ENCODE measurements at regions not wholly inside any gene's neighbourhood (a gene's known extent, or its start where the extent isn't known, plus 50 kb on each side); places are given as distances from the start of the nearest gene placed in this dataset.
A peak's percentile ranks its signal among the peaks of the same experiment; 100 is the strongest.

DNA sequence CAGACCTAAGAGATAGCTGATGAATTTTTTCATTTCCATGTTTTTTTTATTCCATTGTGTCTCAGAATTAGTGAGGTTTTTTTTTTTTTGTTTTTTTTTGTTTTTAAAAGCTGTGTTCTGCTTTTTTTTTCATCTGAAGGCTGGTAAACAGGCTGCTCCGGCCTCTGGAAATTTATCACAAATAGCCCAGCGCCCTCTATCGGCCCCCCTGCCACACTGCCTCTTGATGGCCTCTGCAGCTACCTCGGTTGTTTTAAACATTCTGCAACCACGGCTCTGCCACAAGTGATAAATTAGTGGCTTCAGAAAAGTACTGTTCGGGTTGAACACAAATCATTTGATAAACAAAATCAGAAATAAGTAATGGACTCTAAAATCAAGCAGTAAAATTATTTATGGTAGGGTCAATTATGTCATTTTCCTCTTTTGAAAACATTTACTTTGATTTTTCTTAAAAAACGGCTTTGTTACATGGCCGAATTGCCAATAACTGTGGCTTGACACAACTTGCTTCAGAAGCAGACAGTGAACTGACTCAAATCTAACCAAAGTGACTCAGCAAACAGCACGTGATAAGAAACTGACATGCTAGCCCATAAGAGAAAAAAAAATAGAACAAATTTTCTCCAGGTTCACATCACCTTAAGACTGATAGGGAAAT, 87.8 kb downstream of the RSL24D1 start:
- 0% methylated on average over 2 of the region's 9 CpGs for WGBS (ENCODE audit: insufficient coverage)
- Mint-ChIP-seq H3K9me3 (no peaks in the 10 kb centered on the region), H3K27me3 (peaks cover 0 to 5% of the 10 kb centered on the region in 2 donors), H3K36me3 (no peaks in the 10 kb centered on the region), H3K27ac (no peak overlapping the region), H3K4me3 (no peak overlapping the region), H3K4me1 (no peaks in the 10 kb centered on the region)
- ATAC-seq (replicated peaks in 1 of 4) (no peak), DNase-seq (peak in 29 of 35 experiments; percentile 6 to 51 (median 27))
- Histone ChIP-seq H3K4me1 (ENCODE audit: control insufficient read depth in 1 of 2, extremely low read depth in 1 of 2, insufficient read depth in 2 of 2, low read length in 2 of 2) (no peaks in the 10 kb centered on the region), H3K9me3 (no peaks in the 10 kb centered on the region), H3K4me3 (ENCODE audit: control insufficient read depth in 1 of 2, extremely low read depth in 1 of 2, low read length in 1 of 2) (no peak overlapping the region), H3K27me3 (replicated peaks in 1 of 2; ENCODE audit: control insufficient read depth in 2 of 2, extremely low read depth in 1 of 2, insufficient read depth in 2 of 2, low read length in 1 of 2) (peaks cover 0 to 8% of the 10 kb centered on the region in 2 experiments), H3K36me3 (ENCODE audit: control insufficient read depth in 2 of 2, extremely low read depth in 1 of 2, insufficient read depth in 1 of 2, low read length in 1 of 2) (no peaks in the 10 kb centered on the region), H3K27ac (ENCODE audit: low read length) (no peak overlapping the region)
- ChIA-PET POLR2A (no interaction called here), CTCF (interaction anchor here (0.6 kb wide), 2 partner anchors 233 to 1349 kb away, joined by 3 read pairs; partner anchors contain the start of gene WDR72 (in 1 of the 2))

DNA sequence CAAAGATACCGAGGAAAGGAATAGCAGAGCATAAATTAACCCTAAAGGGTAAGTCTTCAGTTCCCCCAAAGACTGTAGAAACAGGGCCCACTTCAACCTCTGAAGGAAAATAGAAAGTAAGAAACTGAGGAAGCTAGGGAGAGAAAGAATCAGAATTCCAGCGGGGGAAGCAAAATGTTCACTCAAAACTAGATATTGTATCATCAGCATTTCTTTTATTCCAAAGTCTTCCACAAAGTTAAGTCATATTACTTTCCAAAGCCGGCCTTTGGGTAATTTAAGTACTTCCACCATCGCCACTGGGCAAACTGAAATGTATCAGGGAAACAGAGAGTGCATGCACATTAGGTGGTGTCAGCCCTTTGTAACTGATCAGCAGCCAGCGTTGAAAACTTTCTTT, 88.3 kb downstream of the RSL24D1 start:
- no peaks in the 10 kb centered on the region for H3K36me3 ChIP-seq (ENCODE audit: control insufficient read depth in 2 of 2, extremely low read depth in 1 of 2, insufficient read depth in 1 of 2, low read length in 1 of 2)

DNA sequence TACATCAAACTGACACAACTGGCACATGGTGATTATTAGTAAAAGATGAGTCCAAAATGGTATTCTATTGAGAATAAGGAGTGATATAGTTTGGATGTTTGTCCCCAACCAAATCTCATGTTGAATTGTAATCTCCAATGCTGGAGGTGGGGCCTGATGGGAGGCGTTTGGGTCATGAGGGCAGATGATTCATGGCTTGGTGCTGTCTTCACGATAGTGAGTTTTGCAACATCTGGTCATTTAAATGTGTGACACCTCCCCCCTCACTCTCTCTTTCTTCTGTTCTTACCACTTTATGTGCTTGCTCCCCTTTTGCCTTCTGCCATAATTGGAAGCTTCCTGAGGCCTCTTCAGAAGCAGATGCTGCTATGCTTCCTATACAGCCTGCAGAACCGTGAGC, 90.6 kb downstream of the RSL24D1 start:
- no peak overlapping the region for H3K27ac Mint-ChIP-seq
- peaks cover 3 to 13% of the 10 kb centered on the region in 2 donors for H3K27me3 Mint-ChIP-seq
- Histone ChIP-seq H3K27me3 (replicated peaks in 1 of 2; ENCODE audit: control insufficient read depth in 2 of 2, extremely low read depth in 1 of 2, insufficient read depth in 2 of 2, low read length in 1 of 2) (no peaks in the 10 kb centered on the region), H3K4me1 (ENCODE audit: control insufficient read depth in 1 of 2, extremely low read depth in 1 of 2, insufficient read depth in 2 of 2, low read length in 2 of 2) (no peaks in the 10 kb centered on the region), H3K27ac (ENCODE audit: low read length) (no peak overlapping the region), H3K9me3 (no peaks in the 10 kb centered on the region), H3K36me3 (ENCODE audit: control insufficient read depth in 2 of 2, extremely low read depth in 1 of 2, insufficient read depth in 1 of 2, low read length in 1 of 2) (no peaks in the 10 kb centered on the region), H3K4me3 (ENCODE audit: control insufficient read depth in 1 of 2, extremely low read depth in 1 of 2, low read length in 1 of 2) (no peak overlapping the region)
- ChIA-PET POLR2A (no interaction called here), CTCF (no interaction called here)
- ATAC-seq (replicated peaks in 1 of 4) = no peak
- H3K9me3 Mint-ChIP-seq = no peaks in the 10 kb centered on the region
- no peaks in the 10 kb centered on the region for H3K36me3 Mint-ChIP-seq
- no peaks in the 10 kb centered on the region for H3K4me1 Mint-ChIP-seq
- no peak for DNase-seq
- no CpG with 5 or more reads among the region's 3 CpGs for WGBS (ENCODE audit: insufficient coverage)
- H3K4me3 Mint-ChIP-seq = no peak overlapping the region

More for the DNA sequence above, 88.3 kb downstream of the RSL24D1 start:
- Mint-ChIP-seq H3K27me3 (peaks cover 3 to 5% of the 10 kb centered on the region in 2 donors), H3K9me3 (no peaks in the 10 kb centered on the region), H3K27ac (no peak overlapping the region), H3K4me3 (no peak overlapping the region), H3K36me3 (no peaks in the 10 kb centered on the region), H3K4me1 (no peaks in the 10 kb centered on the region)
- H3K4me3 ChIP-seq (ENCODE audit: control insufficient read depth in 1 of 2, extremely low read depth in 1 of 2, low read length in 1 of 2) = no peak overlapping the region
- POLR2A ChIA-PET = no interaction called here
- no peak overlapping the region for H3K27ac ChIP-seq (ENCODE audit: low read length)
- ATAC-seq (replicated peaks in 1 of 4) (no peak), DNase-seq (no peak)
- H3K4me1 ChIP-seq (ENCODE audit: control insufficient read depth in 1 of 2, extremely low read depth in 1 of 2, insufficient read depth in 2 of 2, low read length in 2 of 2) = no peaks in the 10 kb centered on the region
- CTCF ChIA-PET = interaction anchor here (0.6 kb wide), 3 partner anchors 233 to 1349 kb away, joined by 3 to 4 read pairs (median 3); partner anchors contain the start of gene WDR72 (in 1 of the 2)
- WGBS (ENCODE audit: insufficient coverage) = 100% methylated on average over 1 of the region's 5 CpGs
- H3K27me3 ChIP-seq (replicated peaks in 1 of 2; ENCODE audit: control insufficient read depth in 2 of 2, extremely low read depth in 1 of 2, insufficient read depth in 2 of 2, low read length in 1 of 2) = peaks cover 0 to 8% of the 10 kb centered on the region in 2 experiments
- H3K9me3 ChIP-seq = no peaks in the 10 kb centered on the region

DNA sequence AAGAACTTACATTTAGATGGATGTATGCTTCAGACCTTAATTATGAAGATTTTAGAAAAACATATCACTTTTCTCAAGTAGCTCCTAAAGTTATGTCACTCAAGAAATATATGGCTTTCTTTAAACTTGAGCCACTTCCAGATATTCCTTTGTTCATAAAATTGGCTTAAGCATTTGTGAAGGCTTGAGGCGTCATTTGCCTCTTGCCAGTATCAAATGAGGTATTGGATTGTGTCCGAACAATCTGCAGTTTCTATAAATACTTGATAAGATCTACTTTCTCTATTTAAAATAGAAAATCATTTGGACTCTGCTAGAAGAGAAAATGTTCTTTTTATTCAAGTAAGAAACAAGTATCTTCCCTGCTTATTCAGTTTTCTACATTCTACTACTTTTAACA, 102.6 kb downstream of the RSL24D1 start:
- Mint-ChIP-seq H3K27me3 (peaks cover 9 to 12% of the 10 kb centered on the region in 2 donors), H3K27ac (no peak overlapping the region), H3K4me3 (no peak overlapping the region), H3K36me3 (no peaks in the 10 kb centered on the region), H3K9me3 (peaks cover 0 to 3% (median 0%) of the 10 kb centered on the region in 3 donors), H3K4me1 (no peaks in the 10 kb centered on the region)
- Histone ChIP-seq H3K9me3 (no peaks in the 10 kb centered on the region), H3K27ac (ENCODE audit: low read length) (no peak overlapping the region), H3K4me3 (ENCODE audit: control insufficient read depth in 1 of 2, extremely low read depth in 1 of 2, low read length in 1 of 2) (no peak overlapping the region), H3K27me3 (replicated peaks in 1 of 2; ENCODE audit: control insufficient read depth in 2 of 2, extremely low read depth in 1 of 2, insufficient read depth in 2 of 2, low read length in 1 of 2) (peaks cover 0 to 7% of the 10 kb centered on the region in 2 experiments), H3K4me1 (ENCODE audit: control insufficient read depth in 1 of 2, extremely low read depth in 1 of 2, insufficient read depth in 2 of 2, low read length in 2 of 2) (no peaks in the 10 kb centered on the region), H3K36me3 (ENCODE audit: control insufficient read depth in 2 of 2, extremely low read depth in 1 of 2, insufficient read depth in 1 of 2, low read length in 1 of 2) (no peaks in the 10 kb centered on the region)
- DNase-seq = no peak
- ATAC-seq (replicated peaks in 1 of 4) = no peak
- CTCF ChIA-PET = no interaction called here
- POLR2A ChIA-PET = no interaction called here
- no CpG with 5 or more reads among the region's 2 CpGs for WGBS (ENCODE audit: insufficient coverage)

DNA sequence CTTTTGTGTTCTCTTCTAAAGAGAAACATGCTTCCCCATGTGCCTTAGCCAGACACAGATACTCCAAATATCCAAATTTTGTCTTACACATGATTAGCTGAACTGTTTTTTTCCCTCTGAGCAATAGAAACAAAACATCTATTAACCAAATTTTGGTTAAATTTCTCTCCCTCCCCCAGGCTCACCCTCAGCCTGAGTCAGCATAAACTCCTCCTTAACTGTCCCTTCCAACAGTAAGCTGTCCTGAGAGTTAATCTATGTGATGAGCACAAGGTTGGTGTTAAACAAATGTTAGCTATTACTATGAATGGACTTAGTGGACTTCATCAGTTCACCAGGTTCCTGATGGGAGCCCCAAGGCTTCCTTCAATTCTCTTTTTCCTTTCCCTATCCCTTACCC, 108.5 kb downstream of the RSL24D1 start:
- H3K4me1 Mint-ChIP-seq = no peaks in the 10 kb centered on the region
- ChIA-PET POLR2A (no interaction called here), CTCF (no interaction called here)
- H3K4me3 ChIP-seq (ENCODE audit: control insufficient read depth in 1 of 2, extremely low read depth in 1 of 2, low read length in 1 of 2) = no peak overlapping the region
- no peaks in the 10 kb centered on the region for H3K9me3 ChIP-seq
- DNase-seq = no peak
- H3K27me3 ChIP-seq (replicated peaks in 1 of 2; ENCODE audit: control insufficient read depth in 2 of 2, extremely low read depth in 1 of 2, insufficient read depth in 2 of 2, low read length in 1 of 2) = peaks cover 0 to 6% of the 10 kb centered on the region in 2 experiments
- peaks cover 0 to 4% (median 3%) of the 10 kb centered on the region in 3 donors for H3K9me3 Mint-ChIP-seq
- H3K4me3 Mint-ChIP-seq = no peak overlapping the region
- H3K36me3 ChIP-seq (ENCODE audit: control insufficient read depth in 2 of 2, extremely low read depth in 1 of 2, insufficient read depth in 1 of 2, low read length in 1 of 2) = no peaks in the 10 kb centered on the region
- H3K4me1 ChIP-seq (ENCODE audit: control insufficient read depth in 1 of 2, extremely low read depth in 1 of 2, insufficient read depth in 2 of 2, low read length in 2 of 2) = no peaks in the 10 kb centered on the region
- no peak overlapping the region for H3K27ac ChIP-seq (ENCODE audit: low read length)
- H3K36me3 Mint-ChIP-seq = no peaks in the 10 kb centered on the region
- no peak overlapping the region for H3K27ac Mint-ChIP-seq
- ATAC-seq (replicated peaks in 1 of 4) = no peak
- peaks cover 7 to 18% of the 10 kb centered on the region in 2 donors for H3K27me3 Mint-ChIP-seq

DNA sequence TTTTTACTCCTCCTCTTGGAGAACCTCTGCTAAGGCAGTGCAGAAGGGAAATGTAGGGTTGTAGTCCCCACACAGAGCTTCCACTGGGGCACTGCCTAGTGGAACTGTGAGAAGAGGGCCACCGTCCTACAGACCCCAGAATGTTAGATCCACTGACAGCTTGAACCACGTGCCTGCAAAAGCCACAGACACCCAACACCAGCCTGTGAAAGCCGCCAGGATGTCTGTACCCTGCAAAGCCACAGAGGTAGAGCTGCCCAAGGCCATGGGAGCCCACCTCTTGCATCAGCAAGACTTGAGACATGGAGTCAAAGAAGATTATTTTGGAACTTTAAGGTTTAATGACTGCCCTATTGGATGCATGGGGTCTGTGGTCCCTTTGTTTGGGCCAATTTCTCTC, 112.1 kb downstream of the RSL24D1 start:
- H3K9me3 Mint-ChIP-seq = peaks cover 0 to 4% (median 3%) of the 10 kb centered on the region in 3 donors
- no peaks in the 10 kb centered on the region for H3K36me3 ChIP-seq (ENCODE audit: control insufficient read depth in 2 of 2, extremely low read depth in 1 of 2, insufficient read depth in 1 of 2, low read length in 1 of 2)
- H3K4me3 Mint-ChIP-seq = no peak overlapping the region
- no peak for DNase-seq
- H3K4me1 ChIP-seq (ENCODE audit: control insufficient read depth in 1 of 2, extremely low read depth in 1 of 2, insufficient read depth in 2 of 2, low read length in 2 of 2) = no peaks in the 10 kb centered on the region
- CTCF ChIA-PET = no interaction called here
- WGBS (ENCODE audit: insufficient coverage) = no CpG with 5 or more reads among the region's 3 CpGs
- H3K27ac Mint-ChIP-seq = no peak overlapping the region
- H3K4me3 ChIP-seq (ENCODE audit: control insufficient read depth in 1 of 2, extremely low read depth in 1 of 2, low read length in 1 of 2) = no peak overlapping the region
- no peak for ATAC-seq (replicated peaks in 1 of 4)
- H3K27me3 Mint-ChIP-seq = peaks cover 2 to 9% of the 10 kb centered on the region in 2 donors
- peaks cover 0 to 2% of the 10 kb centered on the region in 2 experiments for H3K27me3 ChIP-seq (replicated peaks in 1 of 2; ENCODE audit: control insufficient read depth in 2 of 2, extremely low read depth in 1 of 2, insufficient read depth in 2 of 2, low read length in 1 of 2)
- H3K27ac ChIP-seq (ENCODE audit: low read length) = no peak overlapping the region
- H3K9me3 ChIP-seq = no peaks in the 10 kb centered on the region
- no peaks in the 10 kb centered on the region for H3K4me1 Mint-ChIP-seq
- POLR2A ChIA-PET = no interaction called here
- H3K36me3 Mint-ChIP-seq = no peaks in the 10 kb centered on the region

All from T-cell (primary cell).